HG02623 (cell line): ENCODE measurements at regions not wholly inside any gene's neighbourhood (a gene's known extent, or its start where the extent isn't known, plus 50 kb on each side); places are given as distances from the start of the nearest gene placed in this dataset.
A peak's percentile ranks its signal among the peaks of the same experiment; 100 is the strongest.

Experiments used
- ATAC-seq: cut with Tn5 transposase; IDR thresholded peaks from one replicate; pipeline ENCODE4 v1.9.1; 2021; ENCODE audit warnings: moderate library complexity; ENCODE audit not compliant: unreplicated experiment

- ATAC-seq = no peak
Observed at GRCh38 chr14:58923751-58924405, 264.6 kb upstream of the DAAM1 start.

GRCh38 chr14:58941629-58942028 lies 246.8 kb upstream of the DAAM1 start:
- no peak for ATAC-seq

- no peak for ATAC-seq
Observed at GRCh38 chr14:58942516-58942915, 246.0 kb upstream of the DAAM1 start.

GRCh38 chr14:58944343-58944967 lies 244.0 kb upstream of the DAAM1 start:
- no peak for ATAC-seq

DNA sequence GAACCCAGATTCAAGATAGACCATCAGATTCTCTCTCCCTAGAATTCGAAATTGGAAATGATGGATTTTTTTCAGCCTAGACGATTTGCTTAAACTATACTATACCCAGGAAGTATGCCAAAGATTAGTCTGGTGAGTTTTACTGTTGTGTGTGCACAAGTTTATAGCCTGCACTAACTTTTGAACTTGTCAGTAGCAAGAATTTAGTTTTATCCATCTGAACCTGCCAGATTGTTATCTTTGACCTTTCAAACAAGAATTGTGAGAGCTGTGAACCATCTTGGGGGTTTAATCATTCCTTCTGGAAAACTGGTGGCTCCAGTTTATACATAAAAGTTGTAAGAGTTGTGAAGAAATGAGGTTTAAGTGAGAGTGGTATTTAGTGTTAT lies 243.5 kb upstream of the DAAM1 start:
- no peak for ATAC-seq

GRCh38 chr14:58946431-58946830 lies 242.0 kb upstream of the DAAM1 start:
- no peak for ATAC-seq

DNA sequence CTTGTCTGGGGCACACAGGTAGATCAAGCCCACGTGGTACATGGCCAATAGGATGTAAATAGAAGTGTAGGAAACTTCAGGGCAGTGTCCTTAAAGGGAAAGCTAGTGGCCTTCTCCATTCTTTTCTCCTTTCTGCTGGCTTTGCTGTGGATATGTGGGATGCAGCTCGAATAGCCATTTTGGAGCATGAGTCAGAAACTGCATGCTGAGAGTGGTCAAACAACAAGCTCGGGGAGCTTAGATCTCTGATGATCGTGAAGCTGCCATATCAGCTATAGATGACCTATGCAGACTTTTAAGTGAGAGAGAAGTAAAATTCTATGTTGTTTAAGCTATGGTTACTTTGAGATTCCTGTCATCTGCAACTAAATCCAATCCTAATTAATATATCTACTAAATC lies 241.3 kb upstream of the DAAM1 start:
- ATAC-seq = no peak

GRCh38 chr14:58947814-58948445 lies 240.5 kb upstream of the DAAM1 start:
- no peak for ATAC-seq

GRCh38 chr14:58950555-58950954 lies 237.9 kb upstream of the DAAM1 start:
- ATAC-seq = no peak

GRCh38 chr14:58951143-58951542 lies 237.3 kb upstream of the DAAM1 start:
- no peak for ATAC-seq

GRCh38 chr14:58954052-58954451 lies 234.4 kb upstream of the DAAM1 start:
- ATAC-seq = no peak

GRCh38 chr14:58954901-58955861 lies 233.3 kb upstream of the DAAM1 start:
- peak; percentile 38 for ATAC-seq

- no peak for ATAC-seq
Observed at GRCh38 chr14:58961045-58961731, 227.3 kb upstream of the DAAM1 start.

DNA sequence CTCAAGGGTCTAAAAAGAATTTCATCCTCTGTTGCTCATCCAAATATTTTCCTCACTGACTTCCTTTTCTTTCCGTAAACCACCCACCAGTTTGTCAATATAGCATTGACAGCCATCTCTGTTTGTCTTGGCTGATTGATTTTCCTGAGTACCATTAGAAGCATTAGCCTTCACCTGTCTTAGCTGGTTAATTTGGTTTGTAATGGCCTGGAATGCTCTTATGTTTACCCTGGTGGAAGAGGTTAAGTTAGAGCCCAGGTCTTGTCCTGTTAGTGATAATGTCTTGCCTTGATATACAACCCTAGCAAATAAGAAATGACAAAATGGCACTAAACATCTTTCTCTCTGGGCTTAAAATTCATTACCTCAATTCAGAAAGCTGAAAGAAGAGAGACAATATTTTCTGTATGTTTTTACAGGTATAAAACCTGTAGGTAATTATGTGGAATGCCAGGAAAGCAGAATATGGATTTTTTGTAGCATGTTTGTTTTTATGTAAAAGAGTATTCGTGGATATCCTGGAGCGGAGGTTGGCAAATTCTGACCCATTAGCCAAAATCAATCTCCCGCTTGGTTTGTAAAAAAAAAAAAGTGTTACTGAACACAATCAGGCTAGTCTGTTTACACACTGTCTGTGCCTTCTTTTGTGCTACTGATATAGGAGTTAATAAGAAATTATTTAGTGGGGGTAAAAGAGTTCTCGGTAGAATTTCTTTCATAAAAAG lies 224.4 kb upstream of the DAAM1 start:
- no peak for ATAC-seq

- no peak for ATAC-seq
Observed at GRCh38 chr14:58964598-58964928, 223.9 kb upstream of the DAAM1 start.

DNA sequence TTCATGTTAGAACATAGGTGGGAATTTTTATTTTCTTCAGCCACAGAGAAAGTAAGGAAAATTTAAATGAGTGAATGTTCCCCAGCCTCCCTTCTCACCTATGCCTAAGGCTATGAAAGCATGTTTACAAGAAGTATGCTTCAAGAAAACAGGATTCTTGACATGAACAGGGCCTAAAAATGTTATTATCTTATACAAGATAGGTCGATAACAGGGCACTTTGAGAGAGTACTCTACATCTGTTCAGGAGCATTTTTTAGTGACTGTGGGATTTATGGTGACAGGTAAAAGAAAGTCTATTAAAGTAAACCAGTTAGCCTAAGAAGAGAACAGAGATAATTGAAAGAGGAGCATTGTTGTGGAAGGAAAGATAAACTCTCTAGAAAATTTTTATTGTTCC lies 222.9 kb upstream of the DAAM1 start:
- ATAC-seq = no peak

- no peak for ATAC-seq
Observed at GRCh38 chr14:58966997-58967396, 221.5 kb upstream of the DAAM1 start.

DNA sequence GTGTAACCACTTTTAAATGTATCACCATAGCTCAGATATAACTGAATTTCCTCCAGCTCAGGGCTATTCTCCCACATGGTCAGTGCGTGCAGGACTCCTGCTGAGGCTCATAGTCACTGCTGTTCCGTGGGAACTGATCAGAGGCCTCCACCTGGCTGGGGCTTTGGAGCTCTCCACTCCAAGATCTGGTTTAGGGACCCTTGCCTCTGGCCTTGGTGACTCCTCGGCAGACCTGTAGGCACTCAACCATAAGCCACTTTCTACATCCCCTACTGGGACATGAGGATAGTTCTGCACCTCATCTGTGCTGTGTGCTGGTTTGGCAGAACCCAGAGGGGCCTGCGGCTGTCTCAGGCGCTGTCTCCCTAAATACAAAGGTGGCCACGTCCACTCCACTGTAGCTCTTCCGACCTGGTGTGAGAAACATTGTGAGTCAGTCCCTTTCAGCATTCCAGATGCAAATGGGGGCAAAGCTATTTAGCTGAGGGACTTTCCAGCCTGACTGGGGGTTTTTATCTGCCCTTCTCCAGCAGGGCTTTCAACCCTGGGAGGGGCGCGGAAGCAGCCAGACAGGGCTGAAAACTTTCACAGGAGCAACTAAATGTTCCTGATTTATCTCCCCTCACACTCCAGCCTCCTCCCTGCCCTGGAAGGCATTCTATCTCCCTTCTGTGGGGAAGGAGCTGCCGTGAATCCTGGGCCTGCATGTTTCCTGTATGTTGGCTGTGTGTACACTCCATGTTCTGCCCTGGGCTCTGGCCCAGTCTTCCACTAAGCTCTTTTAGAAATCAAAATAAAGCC lies 218.3 kb upstream of the DAAM1 start:
- ATAC-seq = no peak

GRCh38 chr14:58972233-58973017 lies 216.0 kb upstream of the DAAM1 start:
- no peak for ATAC-seq
